ENCODE measurements at regions not wholly inside any gene's neighbourhood (a gene's known extent, or its start where the extent isn't known, plus 50 kb on each side); places are given as distances from the start of the nearest gene placed in this dataset.

GRCh38 chr7:93717217-93717900 lies 142.8 kb upstream of the CALCR start:
- TF ChIP-seq, protein P1, sequence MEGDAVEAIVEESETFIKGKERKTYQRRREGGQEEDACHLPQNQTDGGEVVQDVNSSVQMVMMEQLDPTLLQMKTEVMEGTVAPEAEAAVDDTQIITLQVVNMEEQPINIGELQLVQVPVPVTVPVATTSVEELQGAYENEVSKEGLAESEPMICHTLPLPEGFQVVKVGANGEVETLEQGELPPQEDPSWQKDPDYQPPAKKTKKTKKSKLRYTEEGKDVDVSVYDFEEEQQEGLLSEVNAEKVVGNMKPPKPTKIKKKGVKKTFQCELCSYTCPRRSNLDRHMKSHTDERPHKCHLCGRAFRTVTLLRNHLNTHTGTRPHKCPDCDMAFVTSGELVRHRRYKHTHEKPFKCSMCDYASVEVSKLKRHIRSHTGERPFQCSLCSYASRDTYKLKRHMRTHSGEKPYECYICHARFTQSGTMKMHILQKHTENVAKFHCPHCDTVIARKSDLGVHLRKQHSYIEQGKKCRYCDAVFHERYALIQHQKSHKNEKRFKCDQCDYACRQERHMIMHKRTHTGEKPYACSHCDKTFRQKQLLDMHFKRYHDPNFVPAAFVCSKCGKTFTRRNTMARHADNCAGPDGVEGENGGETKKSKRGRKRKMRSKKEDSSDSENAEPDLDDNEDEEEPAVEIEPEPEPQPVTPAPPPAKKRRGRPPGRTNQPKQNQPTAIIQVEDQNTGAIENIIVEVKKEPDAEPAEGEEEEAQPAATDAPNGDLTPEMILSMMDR (IDR thresholded peaks at IDR 0.05; ENCODE audit: low read depth, low read length, missing input control), result no peak
- no peak for TF ChIP-seq SP1 (IDR thresholded peaks at IDR 0.05)
- TF ChIP-seq ZBTB33 (IDR thresholded peaks at IDR 0.05), result no peak
- no peak for TF ChIP-seq HNF4A (conservative IDR thresholded peaks at IDR 0.05)
- no peak for TF ChIP-seq TAF1 (conservative IDR thresholded peaks at IDR 0.05)
- no peak for TF ChIP-seq HNF4G (IDR thresholded peaks at IDR 0.05)
- TF ChIP-seq FOXA2 (IDR thresholded peaks at IDR 0.05), result no peak
- TF ChIP-seq RAD21 (IDR thresholded peaks at IDR 0.05), result no peak
- TF ChIP-seq, protein P2, sequence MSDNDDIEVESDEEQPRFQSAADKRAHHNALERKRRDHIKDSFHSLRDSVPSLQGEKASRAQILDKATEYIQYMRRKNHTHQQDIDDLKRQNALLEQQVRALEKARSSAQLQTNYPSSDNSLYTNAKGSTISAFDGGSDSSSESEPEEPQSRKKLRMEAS (IDR thresholded peaks at IDR 0.05), result no peak
- TF ChIP-seq GABPA (IDR thresholded peaks at IDR 0.05 in 1 of 2, conservative IDR thresholded peaks at IDR 0.05 in 1 of 2), result no peak
- TF ChIP-seq YY1 (IDR thresholded peaks at IDR 0.05), result no peak
- TF ChIP-seq, protein P3, sequence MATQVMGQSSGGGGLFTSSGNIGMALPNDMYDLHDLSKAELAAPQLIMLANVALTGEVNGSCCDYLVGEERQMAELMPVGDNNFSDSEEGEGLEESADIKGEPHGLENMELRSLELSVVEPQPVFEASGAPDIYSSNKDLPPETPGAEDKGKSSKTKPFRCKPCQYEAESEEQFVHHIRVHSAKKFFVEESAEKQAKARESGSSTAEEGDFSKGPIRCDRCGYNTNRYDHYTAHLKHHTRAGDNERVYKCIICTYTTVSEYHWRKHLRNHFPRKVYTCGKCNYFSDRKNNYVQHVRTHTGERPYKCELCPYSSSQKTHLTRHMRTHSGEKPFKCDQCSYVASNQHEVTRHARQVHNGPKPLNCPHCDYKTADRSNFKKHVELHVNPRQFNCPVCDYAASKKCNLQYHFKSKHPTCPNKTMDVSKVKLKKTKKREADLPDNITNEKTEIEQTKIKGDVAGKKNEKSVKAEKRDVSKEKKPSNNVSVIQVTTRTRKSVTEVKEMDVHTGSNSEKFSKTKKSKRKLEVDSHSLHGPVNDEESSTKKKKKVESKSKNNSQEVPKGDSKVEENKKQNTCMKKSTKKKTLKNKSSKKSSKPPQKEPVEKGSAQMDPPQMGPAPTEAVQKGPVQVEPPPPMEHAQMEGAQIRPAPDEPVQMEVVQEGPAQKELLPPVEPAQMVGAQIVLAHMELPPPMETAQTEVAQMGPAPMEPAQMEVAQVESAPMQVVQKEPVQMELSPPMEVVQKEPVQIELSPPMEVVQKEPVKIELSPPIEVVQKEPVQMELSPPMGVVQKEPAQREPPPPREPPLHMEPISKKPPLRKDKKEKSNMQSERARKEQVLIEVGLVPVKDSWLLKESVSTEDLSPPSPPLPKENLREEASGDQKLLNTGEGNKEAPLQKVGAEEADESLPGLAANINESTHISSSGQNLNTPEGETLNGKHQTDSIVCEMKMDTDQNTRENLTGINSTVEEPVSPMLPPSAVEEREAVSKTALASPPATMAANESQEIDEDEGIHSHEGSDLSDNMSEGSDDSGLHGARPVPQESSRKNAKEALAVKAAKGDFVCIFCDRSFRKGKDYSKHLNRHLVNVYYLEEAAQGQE (IDR thresholded peaks at IDR 0.05), result no peak

Data from liver (tissue), 3 donors.